ENCODE measurements at regions not wholly inside any gene's neighbourhood (a gene's known extent, or its start where the extent isn't known, plus 50 kb on each side); places are given as distances from the start of the nearest gene placed in this dataset.

DNA sequence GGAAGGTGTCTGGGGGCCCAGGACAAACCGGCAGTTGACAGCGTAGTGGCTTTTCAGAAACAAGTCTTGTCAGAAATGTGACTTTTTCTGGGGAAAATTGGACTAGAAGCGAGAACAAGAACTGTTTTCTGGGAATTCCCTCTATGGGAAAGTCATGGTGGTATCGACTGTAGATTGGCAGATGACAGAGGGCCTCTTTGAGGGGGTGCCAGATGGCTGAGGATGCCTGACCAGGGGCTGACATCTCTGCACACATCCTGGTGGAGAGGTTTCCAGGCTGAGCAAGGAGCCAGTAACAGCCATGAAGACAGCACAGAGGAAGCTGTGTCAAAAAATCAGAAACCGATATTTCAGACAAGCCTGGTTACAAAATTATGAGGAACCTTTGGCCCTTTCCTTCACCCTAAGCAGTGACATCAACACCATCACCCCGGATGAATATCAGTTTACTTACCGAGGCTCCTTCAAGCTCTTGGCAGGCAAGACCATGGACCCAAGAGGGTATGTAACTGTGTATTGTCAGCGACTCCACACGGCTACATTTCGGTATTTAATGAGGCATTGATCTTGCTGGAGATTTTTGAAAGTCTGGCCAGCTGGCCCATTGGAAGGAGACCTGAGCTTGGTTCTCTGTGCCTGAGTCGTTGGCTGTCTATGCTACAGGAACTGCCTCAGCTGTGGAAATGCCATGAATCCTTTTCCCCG, 1525.3 kb upstream of the TMEM132C start:
- H3K4me3 ChIP-seq, result no peak overlapping the region
- DNase-seq, result no peak
- TF ChIP-seq, protein P1, sequence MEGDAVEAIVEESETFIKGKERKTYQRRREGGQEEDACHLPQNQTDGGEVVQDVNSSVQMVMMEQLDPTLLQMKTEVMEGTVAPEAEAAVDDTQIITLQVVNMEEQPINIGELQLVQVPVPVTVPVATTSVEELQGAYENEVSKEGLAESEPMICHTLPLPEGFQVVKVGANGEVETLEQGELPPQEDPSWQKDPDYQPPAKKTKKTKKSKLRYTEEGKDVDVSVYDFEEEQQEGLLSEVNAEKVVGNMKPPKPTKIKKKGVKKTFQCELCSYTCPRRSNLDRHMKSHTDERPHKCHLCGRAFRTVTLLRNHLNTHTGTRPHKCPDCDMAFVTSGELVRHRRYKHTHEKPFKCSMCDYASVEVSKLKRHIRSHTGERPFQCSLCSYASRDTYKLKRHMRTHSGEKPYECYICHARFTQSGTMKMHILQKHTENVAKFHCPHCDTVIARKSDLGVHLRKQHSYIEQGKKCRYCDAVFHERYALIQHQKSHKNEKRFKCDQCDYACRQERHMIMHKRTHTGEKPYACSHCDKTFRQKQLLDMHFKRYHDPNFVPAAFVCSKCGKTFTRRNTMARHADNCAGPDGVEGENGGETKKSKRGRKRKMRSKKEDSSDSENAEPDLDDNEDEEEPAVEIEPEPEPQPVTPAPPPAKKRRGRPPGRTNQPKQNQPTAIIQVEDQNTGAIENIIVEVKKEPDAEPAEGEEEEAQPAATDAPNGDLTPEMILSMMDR (IDR thresholded peaks at IDR 0.05), result no peak
- TF ChIP-seq POLR2A (IDR thresholded peaks at IDR 0.05), result no peak
- H3K36me3 ChIP-seq, result no peaks in the 10 kb centered on the region
- no peaks in the 10 kb centered on the region for H3K4me1 ChIP-seq
- no peaks in the 10 kb centered on the region for H3K9me3 ChIP-seq
- no peak overlapping the region for H3K27ac ChIP-seq
- H3K27me3 ChIP-seq, result no peaks in the 10 kb centered on the region

DNA sequence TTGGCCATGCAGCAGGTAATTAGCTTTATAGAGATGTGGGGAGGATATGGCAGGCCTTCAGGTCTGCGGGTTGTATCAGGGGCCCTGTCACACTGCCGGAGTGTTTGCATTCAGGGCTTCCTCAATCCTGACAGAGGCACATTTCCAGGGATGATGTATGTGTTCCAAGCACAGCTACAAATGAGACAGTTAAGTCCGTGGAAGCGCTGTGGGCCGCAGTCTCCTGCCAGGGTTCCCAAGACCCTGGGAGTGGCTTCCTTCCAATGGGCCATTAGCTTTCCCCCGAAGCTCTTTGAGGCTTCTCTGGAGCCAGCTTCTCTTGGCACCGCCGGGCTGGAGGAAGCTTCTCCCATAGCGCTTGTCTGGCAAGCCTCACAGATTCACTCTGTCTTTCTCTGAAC, 1524.7 kb upstream of the TMEM132C start:
- no peaks in the 10 kb centered on the region for H3K4me1 ChIP-seq
- TF ChIP-seq, protein P1 (IDR thresholded peaks at IDR 0.05), result no peak
- TF ChIP-seq POLR2A (IDR thresholded peaks at IDR 0.05), result no peak
- H3K27ac ChIP-seq, result no peak overlapping the region
- no peaks in the 10 kb centered on the region for H3K36me3 ChIP-seq
- DNase-seq, result no peak
- no peak overlapping the region for H3K4me3 ChIP-seq
- no peaks in the 10 kb centered on the region for H3K27me3 ChIP-seq
- H3K9me3 ChIP-seq, result no peaks in the 10 kb centered on the region

DNA sequence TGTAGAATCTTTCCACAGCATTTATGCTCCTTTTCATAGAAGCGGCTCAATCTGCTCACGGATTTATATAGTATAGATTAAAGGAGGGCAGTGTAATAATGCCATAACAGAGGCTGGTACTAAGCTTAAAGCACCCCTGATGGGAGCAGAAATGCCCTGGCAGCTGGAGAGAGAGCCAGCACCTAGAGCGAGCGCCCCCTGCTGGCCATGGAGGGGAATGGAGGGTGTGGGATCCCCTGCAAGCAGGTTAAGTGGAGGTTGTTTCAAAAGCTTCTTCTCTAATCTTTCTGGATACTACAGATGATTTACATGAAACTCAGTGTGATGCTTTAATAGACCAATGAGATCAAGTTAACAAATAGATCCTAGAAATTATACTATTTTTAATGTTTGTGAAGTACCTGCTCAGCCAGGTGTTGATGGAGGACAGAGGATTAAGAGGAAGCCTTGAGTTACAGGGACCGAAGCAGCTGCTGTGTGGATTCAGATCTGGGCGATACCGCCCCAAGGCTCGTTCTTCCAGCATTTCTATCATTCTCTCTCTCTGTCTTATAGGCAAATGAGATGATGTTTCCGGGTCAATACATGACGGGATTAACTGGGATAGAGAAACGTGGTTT, 1519.3 kb upstream of the TMEM132C start:
- no peaks in the 10 kb centered on the region for H3K9me3 ChIP-seq
- no peak for TF ChIP-seq POLR2A (IDR thresholded peaks at IDR 0.05)
- TF ChIP-seq, protein P1 (IDR thresholded peaks at IDR 0.05), result peak; percentile 21 to 76 (median 53)
- no peaks in the 10 kb centered on the region for H3K4me1 ChIP-seq
- H3K27ac ChIP-seq, result no peak overlapping the region
- no peak overlapping the region for H3K4me3 ChIP-seq
- H3K27me3 ChIP-seq, result no peaks in the 10 kb centered on the region
- H3K36me3 ChIP-seq, result no peaks in the 10 kb centered on the region
- peak in 2 of 3 donors; percentile 27 to 65 for DNase-seq

DNA sequence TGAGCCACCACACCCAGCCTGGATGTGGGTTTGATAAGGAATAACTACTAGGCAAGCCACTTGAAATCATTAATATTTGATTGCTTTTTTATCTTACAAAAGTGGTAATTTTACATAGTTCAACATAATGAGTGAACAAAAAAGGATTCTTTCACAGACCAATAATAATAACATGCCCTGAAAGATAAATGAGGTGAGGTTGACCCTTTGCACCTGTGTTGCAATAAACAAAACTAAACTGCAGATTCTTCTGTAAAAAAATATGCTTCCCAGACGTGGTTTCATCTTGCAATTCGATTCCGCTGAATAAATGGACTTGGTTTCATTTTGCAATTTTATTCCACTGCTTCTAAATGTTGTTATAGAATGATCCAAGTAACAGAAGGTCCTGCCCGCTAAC, 1514.9 kb upstream of the TMEM132C start:
- TF ChIP-seq POLR2A (IDR thresholded peaks at IDR 0.05), result no peak
- TF ChIP-seq, protein P1 (IDR thresholded peaks at IDR 0.05), result no peak

DNA sequence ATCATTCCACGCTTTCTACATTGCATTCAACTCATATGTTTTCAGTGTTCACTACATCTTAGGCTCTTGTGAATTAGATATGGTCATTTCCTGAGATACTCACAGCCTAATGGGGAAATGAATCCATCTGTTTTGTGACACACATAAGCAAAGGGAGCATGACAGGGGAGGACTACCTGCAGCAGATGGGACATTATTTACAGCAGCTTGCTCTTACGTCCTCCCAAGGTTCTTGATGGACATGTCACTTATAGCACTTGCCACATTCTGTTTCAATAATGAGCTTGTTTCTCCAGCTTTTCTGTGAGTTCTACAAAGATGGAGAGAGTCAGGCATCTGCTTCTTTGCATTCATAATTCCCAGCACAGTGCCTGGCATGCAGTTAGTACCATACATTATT, 1509.6 kb upstream of the TMEM132C start:
- no peak for TF ChIP-seq POLR2A (IDR thresholded peaks at IDR 0.05)
- TF ChIP-seq, protein P1 (IDR thresholded peaks at IDR 0.05), result no peak
- Histone ChIP-seq H3K4me1 (no peaks in the 10 kb centered on the region), H3K9me3 (no peaks in the 10 kb centered on the region), H3K27ac (no peak overlapping the region), H3K4me3 (no peak overlapping the region), H3K27me3 (no peaks in the 10 kb centered on the region), H3K36me3 (no peaks in the 10 kb centered on the region)
- DNase-seq, result no peak

More for the DNA sequence above, 1514.9 kb upstream of the TMEM132C start:
- no peak for DNase-seq
- H3K27ac ChIP-seq, result no peak overlapping the region
- H3K27me3 ChIP-seq, result no peaks in the 10 kb centered on the region
- no peaks in the 10 kb centered on the region for H3K9me3 ChIP-seq
- H3K36me3 ChIP-seq, result no peaks in the 10 kb centered on the region
- no peak overlapping the region for H3K4me3 ChIP-seq
- no peaks in the 10 kb centered on the region for H3K4me1 ChIP-seq
